Left lobe of liver (tissue), 2 donors: ENCODE measurements at regions not wholly inside any gene's neighbourhood (a gene's known extent, or its start where the extent isn't known, plus 50 kb on each side); places are given as distances from the start of the nearest gene placed in this dataset.
"Not testable (repeated sequence)": the region's sequence is repeated elsewhere in the genome, so short reads cannot be mapped to it uniquely, and the experiment has no call there.

Experiments used
- ATAC-seq: fragments of 200-7000 bp; cut with Tn5 transposase; one replicate; pipeline ENCODE4 v1.9.1; 2020; ENCODE audit warnings: mild to moderate bottlenecking, moderate library complexity
- DNase-seq: peaks from one replicate; pipeline ENCODE4 v3.0.0-alpha.2; 2020; ENCODE audit warnings: low spot score
- donor health status: DM: no; HTN: no; CAD: no; lungs with moderate emphysema.
- donor health status: DM: no; HTN: yes; CAD: no.

- DNase-seq (no peak), ATAC-seq (no peak)
Measured at GRCh38 chr13:59368693-59369092, 795.0 kb downstream of the DIAPH3 start.

GRCh38 chr13:59371229-59371628 is 792.5 kb downstream of the DIAPH3 start:
- no peak for DNase-seq
- no peak for ATAC-seq

- no peak for DNase-seq
- ATAC-seq, result no peak
Measured at GRCh38 chr13:59373341-59373740, 790.4 kb downstream of the DIAPH3 start.

- ATAC-seq (no peak), DNase-seq (no peak)
Measured at GRCh38 chr13:59374691-59375090, 789.0 kb downstream of the DIAPH3 start.

- no peak for ATAC-seq
- DNase-seq, result no peak
Measured at GRCh38 chr13:59384154-59384553, 779.6 kb downstream of the DIAPH3 start.

GRCh38 chr13:59391696-59392095 is 772.0 kb downstream of the DIAPH3 start:
- peak; percentile 93 for ATAC-seq
- DNase-seq, result no peak

- ATAC-seq (no peak), DNase-seq (no peak)
Measured at GRCh38 chr13:59392328-59392727, 771.4 kb downstream of the DIAPH3 start.

- ATAC-seq (no peak), DNase-seq (no peak)
Measured at GRCh38 chr13:59394496-59394895, 769.2 kb downstream of the DIAPH3 start.

- ATAC-seq (no peak), DNase-seq (no peak)
Measured at GRCh38 chr13:59398127-59398526, 765.6 kb downstream of the DIAPH3 start.

GRCh38 chr13:59398661-59399060 is 765.1 kb downstream of the DIAPH3 start:
- ATAC-seq (no peak), DNase-seq (no peak)

GRCh38 chr13:59399513-59399912 is 764.2 kb downstream of the DIAPH3 start:
- no peak for DNase-seq
- ATAC-seq, result no peak

- no peak for ATAC-seq
- no peak for DNase-seq
Measured at GRCh38 chr13:59404331-59404730, 759.4 kb downstream of the DIAPH3 start.

- not testable (repeated sequence) for DNase-seq, ATAC-seq
Measured at GRCh38 chr13:59407251-59407650, 756.5 kb downstream of the DIAPH3 start.

GRCh38 chr13:59408738-59409137 is 755.0 kb downstream of the DIAPH3 start:
- DNase-seq (no peak), ATAC-seq (no peak)

- ATAC-seq (no peak), DNase-seq (no peak)
Measured at GRCh38 chr13:59409211-59409610, 754.5 kb downstream of the DIAPH3 start.

- DNase-seq (no peak), ATAC-seq (no peak)
Measured at GRCh38 chr13:59409634-59410200, 754.0 kb downstream of the DIAPH3 start.

- ATAC-seq, result no peak
- DNase-seq, result no peak
Measured at GRCh38 chr13:59413126-59413525, 750.6 kb downstream of the DIAPH3 start.

GRCh38 chr13:59414006-59414405 is 749.7 kb downstream of the DIAPH3 start:
- DNase-seq (no peak), ATAC-seq (no peak)

- ATAC-seq (no peak), DNase-seq (no peak)
Measured at GRCh38 chr13:59415498-59415897, 748.2 kb downstream of the DIAPH3 start.

- no peak for ATAC-seq
- DNase-seq, result no peak
Measured at GRCh38 chr13:59416561-59416960, 747.2 kb downstream of the DIAPH3 start.

- ATAC-seq (no peak), DNase-seq (no peak)
Measured at GRCh38 chr13:59422646-59423045, 741.1 kb downstream of the DIAPH3 start.

- ATAC-seq (no peak), DNase-seq (no peak)
Measured at GRCh38 chr13:59423708-59424340, 739.9 kb downstream of the DIAPH3 start.

GRCh38 chr13:59424661-59425060 is 739.1 kb downstream of the DIAPH3 start:
- ATAC-seq, result no peak
- no peak for DNase-seq
